H1 (cell line): ENCODE measurements at regions not wholly inside any gene's neighbourhood (a gene's known extent, or its start where the extent isn't known, plus 50 kb on each side); places are given as distances from the start of the nearest gene placed in this dataset.

ENCODE experiments used
- CTCF ChIA-PET: fragments of 300-600 bp; sonication (Branson Sonifier 250); formaldehyde crosslinking; loops from one replicate; lab custom pipeline; 2021; ENCODE audit not compliant: partially characterized antibody; lab: Charles Lee
- POLR2A ChIA-PET: fragments of 300-600 bp; sonication (Branson Sonifier 250); formaldehyde crosslinking; loops from one replicate; lab custom pipeline; 2021; ENCODE audit warnings: inconsistent platforms; ENCODE audit not compliant: partially characterized antibody; lab: Charles Lee
- DNase-seq, 2 experiments: peaks; one replicate each; pipeline versions ENCODE4 v3.0.0 to v3.0.0-alpha.2; 2010 to 2022; ENCODE audit warnings: low spot score in 2 of 2, low read depth in 1 of 2, mixed read lengths in 1 of 2
- FAIRE-seq: peaks from 2 replicates; lab custom pipeline; 2011; peaks lifted over from hg19 to GRCh38; lab: Jason Lieb, UNC
- H2AFZ ChIP-seq: 2 replicates; pipeline ENCODE4 v1.8.1; 2012; ENCODE audit warnings: low read length, inconsistent platforms
- H2AK5ac ChIP-seq: 2 replicates; pipeline ENCODE4 v1.6.1; 2013; ENCODE audit warnings: low read depth, low read length
- H2BK120ac ChIP-seq: replicated peaks from 2 replicates; pipeline ENCODE3; 2013; ENCODE audit warnings: low read depth, low read length, inconsistent platforms
- H2BK12ac ChIP-seq: 2 replicates; pipeline ENCODE4 v1.6.1; 2013; ENCODE audit warnings: low read depth, low read length
- H2BK15ac ChIP-seq: 2 replicates; pipeline ENCODE4 v1.6.1; 2013; ENCODE audit warnings: low read length
- H2BK20ac ChIP-seq: 2 replicates; pipeline ENCODE4 v1.6.1; 2013; ENCODE audit warnings: low read length
- H2BK5ac ChIP-seq: 2 replicates; pipeline ENCODE4 v1.6.1; 2013; ENCODE audit warnings: low read depth, low read length
- H3K14ac ChIP-seq: 2 replicates; pipeline ENCODE4 v1.6.1; 2013; ENCODE audit warnings: inconsistent platforms; ENCODE audit not compliant: insufficient read length
- H3K18ac ChIP-seq: 2 replicates; pipeline ENCODE4 v1.6.1; 2013; ENCODE audit warnings: low read length; ENCODE audit errors: extremely low read depth
- H3K23ac ChIP-seq: 2 replicates; pipeline ENCODE4 v1.6.1; 2013; ENCODE audit warnings: inconsistent platforms; ENCODE audit not compliant: insufficient read length
- H3K23me2 ChIP-seq: 2 replicates; pipeline ENCODE4 v1.6.1; 2013; ENCODE audit warnings: low read depth, low read length
- H3K27ac ChIP-seq: 2 replicates; pipeline ENCODE4 v1.6.1; 2011; ENCODE audit warnings: low read depth, low read length, inconsistent platforms
- H3K27me3 ChIP-seq, 4 experiments: replicated peaks in 1 of 4; 1 replicate in 1 of 4; 2 replicates in 3 of 4; pipeline versions ENCODE4 v1.6.1 to v1.8.1; 2011 to 2013; ENCODE audit warnings: low read length in 3 of 4, mild to moderate bottlenecking in 3 of 4, inconsistent platforms in 2 of 4, mixed read lengths in 2 of 4, moderate library complexity in 1 of 4; ENCODE audit not compliant: control insufficient read depth in 3 of 4, insufficient read depth in 3 of 4; ENCODE audit errors: extremely low read depth in 1 of 4
- H3K36me3 ChIP-seq, 4 experiments: 2 replicates each; pipeline versions ENCODE4 v1.6.1 to v1.8.1; 2011 to 2013; ENCODE audit warnings: mild to moderate bottlenecking in 4 of 4, low read length in 3 of 4, moderate library complexity in 2 of 4, control low read depth in 1 of 4, inconsistent platforms in 1 of 4; ENCODE audit not compliant: insufficient read depth in 4 of 4, control insufficient read depth in 2 of 4
- H3K4ac ChIP-seq: replicated peaks from 2 replicates; pipeline ENCODE3; 2013; ENCODE audit warnings: low read length, low read depth, mixed read lengths, inconsistent platforms; ENCODE audit not compliant: insufficient read length
- H3K4me1 ChIP-seq, 4 experiments: replicated peaks in 1 of 4; 1 replicate in 1 of 4; 2 replicates in 3 of 4; pipeline versions ENCODE4 v1.6.1 to v1.8.1; 2011 to 2013; ENCODE audit warnings: low read length in 3 of 4, inconsistent platforms in 2 of 4, mixed read lengths in 1 of 4; ENCODE audit not compliant: insufficient read depth in 4 of 4, control insufficient read depth in 3 of 4
- H3K4me2 ChIP-seq, 2 experiments: 2 replicates each; pipeline versions ENCODE4 v1.6.1 to v1.8.1; 2011 to 2013; ENCODE audit warnings: low read depth in 2 of 2, low read length in 2 of 2, control low read depth in 1 of 2, inconsistent platforms in 1 of 2, mild to moderate bottlenecking in 1 of 2; ENCODE audit not compliant: insufficient read depth in 1 of 2
- H3K4me3 ChIP-seq, 4 experiments: fragments of 200-600, 300-600 bp in 1 of 4; sonication (generic), shearing (Covaris generic), sonication (Bioruptor Twin) in 1 of 4; 2 replicates each; pipeline versions ENCODE4 v1.5.1 to v1.8.1; 2011 to 2016; ENCODE audit warnings: low read length in 4 of 4, low read depth in 3 of 4, control low read depth in 2 of 4, inconsistent platforms in 2 of 4, mild to moderate bottlenecking in 2 of 4, mixed read lengths in 1 of 4, moderate library complexity in 1 of 4; ENCODE audit not compliant: insufficient read depth in 2 of 4; ENCODE audit errors: extremely low read depth in 1 of 4
- H3K56ac ChIP-seq: replicated peaks from 2 replicates; pipeline ENCODE3; 2013; ENCODE audit warnings: low read depth, mild to moderate bottlenecking, mixed read lengths, low read length, inconsistent platforms; ENCODE audit not compliant: insufficient read length
- H3K79me1 ChIP-seq: 2 replicates; pipeline ENCODE4 v1.6.1; 2013; ENCODE audit warnings: low read depth, low read length, control low read depth
- H3K79me2 ChIP-seq, 2 experiments: 2 replicates each; pipeline versions ENCODE4 v1.6.1 to v1.8.1; 2012 to 2013; ENCODE audit warnings: low read length in 2 of 2, mild to moderate bottlenecking in 2 of 2, inconsistent platforms in 1 of 2; ENCODE audit not compliant: insufficient read depth in 2 of 2, control insufficient read depth in 1 of 2
- H3K9ac ChIP-seq, 4 experiments: replicated peaks in 1 of 4; 1 replicate in 1 of 4; 2 replicates in 3 of 4; pipeline versions ENCODE4 v1.6.1 to v1.8.1; 2011 to 2013; ENCODE audit warnings: low read depth in 3 of 4, low read length in 3 of 4, control low read depth in 2 of 4, mild to moderate bottlenecking in 2 of 4, moderate library complexity in 2 of 4, inconsistent platforms in 1 of 4; ENCODE audit errors: extremely low read depth in 1 of 4
- H3K9me3 ChIP-seq, 2 experiments: 2 replicates each; pipeline versions ENCODE4 v1.6.1 to v1.8.1; 2012 to 2013; ENCODE audit warnings: mild to moderate bottlenecking in 2 of 2, moderate library complexity in 2 of 2, control low read depth in 1 of 2, inconsistent platforms in 1 of 2, low read depth in 1 of 2, low read length in 1 of 2, mixed read lengths in 1 of 2; ENCODE audit not compliant: insufficient read depth in 2 of 2
- H4K20me1 ChIP-seq, 2 experiments: replicated peaks in 1 of 2; 2 replicates each; pipeline versions ENCODE3 to v1.8.1; 2011 to 2013; ENCODE audit warnings: inconsistent platforms in 2 of 2, low read length in 2 of 2, mild to moderate bottlenecking in 1 of 2; ENCODE audit not compliant: insufficient read depth in 2 of 2, control insufficient read depth in 1 of 2
- H4K5ac ChIP-seq: 2 replicates; pipeline ENCODE4 v1.6.1; 2013; ENCODE audit warnings: low read length, low read depth, mixed read lengths, inconsistent platforms; ENCODE audit not compliant: insufficient read length
- H4K8ac ChIP-seq: 2 replicates; pipeline ENCODE4 v1.8.0; 2013; ENCODE audit warnings: mild to moderate bottlenecking, moderate library complexity, low read length, inconsistent platforms; ENCODE audit not compliant: insufficient read depth; ENCODE audit errors: extremely low read depth
- H4K91ac ChIP-seq: replicated peaks from 2 replicates; pipeline ENCODE3; 2013; ENCODE audit warnings: low read length, mixed read lengths, inconsistent platforms; ENCODE audit not compliant: insufficient read length
- CBX8 ChIP-seq: fragments of 300-800, 300-1000 bp; sonication (generic); IDR thresholded peaks from 2 replicates; pipeline ENCODE4 v1.7.1; 2016; ENCODE audit warnings: low read depth, low read length, borderline replicate concordance
- JUN ChIP-seq: IDR thresholded peaks from 2 replicates; pipeline ENCODE4 v1.6.1; 2011; ENCODE audit warnings: low read depth, mild to moderate bottlenecking, improper control_type of control experiment, low read length
- RXRA ChIP-seq: IDR thresholded peaks from 2 replicates; pipeline ENCODE4 v1.6.1; 2011; ENCODE audit warnings: low read depth, mild to moderate bottlenecking, low read length, moderate library complexity; ENCODE audit not compliant: insufficient read depth
- SRF ChIP-seq: IDR thresholded peaks from 2 replicates; pipeline ENCODE4 v1.6.1; 2011; ENCODE audit warnings: mild to moderate bottlenecking, low read depth, low read length, moderate library complexity
- TAF1 ChIP-seq: IDR thresholded peaks from 2 replicates; pipeline ENCODE4 v1.6.1; 2011; ENCODE audit warnings: mild to moderate bottlenecking, low read depth, low read length
- TEAD4 ChIP-seq: IDR thresholded peaks from 2 replicates; pipeline ENCODE4 v1.6.1; 2012; ENCODE audit warnings: low read depth, low read length, inconsistent platforms, mixed read lengths
- WGBS, 2 experiments: shearing (Covaris generic) in 1 of 2; methylation state at CpG; one replicate each; pipeline versions ENCODE4 v1.1.6 to v1.1.7; 2013 to 2015; ENCODE audit warnings: low lambda C conversion rate in 2 of 2, mixed read lengths in 2 of 2, inconsistent platforms in 1 of 2, low coverage in 1 of 2, missing lambda C conversion rate in 1 of 2; ENCODE audit not compliant: insufficient replicate concordance in 2 of 2, insufficient coverage in 1 of 2, insufficient read length in 1 of 2; ENCODE audit errors: extremely low coverage in 1 of 2, missing lambda C conversion rate in 1 of 2; 5-methylcytosine and 5-hydroxymethylcytosine counted together

- Histone ChIP-seq H2AK5ac (no peak overlapping the region), H3K36me3 (no peaks in the 10 kb centered on the region), H3K79me1 (no peaks in the 10 kb centered on the region), H3K27ac (no peak overlapping the region), H4K8ac (no peak overlapping the region), H3K27me3 (no peaks in the 10 kb centered on the region), H3K9ac (no peak overlapping the region), H3K18ac (no peak overlapping the region), H4K20me1 (no peaks in the 10 kb centered on the region), H2BK5ac (no peak overlapping the region; the same call in 1 of the 2 replicates), H2BK120ac (no peak overlapping the region), H2AFZ (no peak overlapping the region), H3K79me2 (no peaks in the 10 kb centered on the region), H4K5ac (no peak overlapping the region), H3K4ac (peak overlapping the region; percentile 3), H3K56ac (no peak overlapping the region), H4K91ac (no peak overlapping the region), H3K4me1 (peaks cover 0 to 5% (median 3%) of the 10 kb centered on the region in 4 experiments; a peak in 2 of 7 replicates), H3K4me2 (no peak overlapping the region; a peak in 1 of 4 replicates), H3K23ac (no peak overlapping the region), H2BK20ac (no peak overlapping the region), H2BK12ac (no peak overlapping the region), H3K14ac (no peak overlapping the region), H3K9me3 (no peaks in the 10 kb centered on the region), H3K4me3 (no peak overlapping the region), H3K23me2 (no peaks in the 10 kb centered on the region), H2BK15ac (no peak overlapping the region)
- TF ChIP-seq TEAD4, result no peak
- TF ChIP-seq RXRA, result no peak
- no peak for TF ChIP-seq TAF1
- TF ChIP-seq CBX8, result no peak
- no peak for TF ChIP-seq SRF
- no peak for TF ChIP-seq JUN
- WGBS, 2 experiments, result 67 to 100% methylated on average over 2 to 3 of the region's 3 CpGs
- CTCF ChIA-PET, result no interaction called here
- FAIRE-seq (no peak), DNase-seq (no peak)
- POLR2A ChIA-PET, result no interaction called here
Observed at GRCh38 chr2:145688156-145688555, 1168.2 kb upstream of the ZEB2 start.
